GM21526 (cell line): ENCODE measurements at regions not wholly inside any gene's neighbourhood (a gene's known extent, or its start where the extent isn't known, plus 50 kb on each side); places are given as distances from the start of the nearest gene placed in this dataset.
A peak's percentile ranks its signal among the peaks of the same experiment; 100 is the strongest.

ENCODE experiments used
- ATAC-seq: cut with Tn5 transposase; IDR thresholded peaks from one replicate; pipeline ENCODE4 v1.9.1; 2021; ENCODE audit warnings: moderate library complexity; ENCODE audit not compliant: unreplicated experiment, low FRiP score

- no peak for ATAC-seq
Observed at GRCh38 chr12:40602562-40602961, 89.7 kb upstream of the CNTN1 start.

- ATAC-seq = peak; percentile 68
Observed at GRCh38 chr12:40614923-40615322, 77.3 kb upstream of the CNTN1 start.

- no peak for ATAC-seq
Observed at GRCh38 chr12:40615590-40615989, 76.6 kb upstream of the CNTN1 start.

- no peak for ATAC-seq
Observed at GRCh38 chr12:40616383-40616915, 75.8 kb upstream of the CNTN1 start.

GRCh38 chr12:40618636-40619035 is 73.6 kb upstream of the CNTN1 start:
- no peak for ATAC-seq

- no peak for ATAC-seq
Observed at GRCh38 chr12:40620564-40621019, 71.6 kb upstream of the CNTN1 start.

- ATAC-seq = peak; percentile 82
Observed at GRCh38 chr12:40622246-40622838, 69.9 kb upstream of the CNTN1 start.

GRCh38 chr12:40632171-40632570 is 60.1 kb upstream of the CNTN1 start:
- no peak for ATAC-seq

- ATAC-seq = no peak
Observed at GRCh38 chr12:40632933-40633332, 59.3 kb upstream of the CNTN1 start.

GRCh38 chr12:40634517-40635131 is 57.6 kb upstream of the CNTN1 start:
- no peak for ATAC-seq

- ATAC-seq = no peak
Observed at GRCh38 chr12:40635141-40635731, 57.0 kb upstream of the CNTN1 start.
